Ascending aorta (tissue), 2 donors: ENCODE measurements at regions not wholly inside any gene's neighbourhood (a gene's known extent, or its start where the extent isn't known, plus 50 kb on each side); places are given as distances from the start of the nearest gene placed in this dataset.

Experiments used
- DNase-seq, 2 donors: peaks; one replicate each; pipeline ENCODE4 v3.0.0-alpha.2; 2019; ENCODE audit warnings: low spot score in 2 of 2
- H3K27ac ChIP-seq, 2 donors: fragments of 200-600 bp; sonication (generic); one replicate each; pipeline ENCODE4 v1.5.1; 2016 to 2017; ENCODE audit warnings: mild to moderate bottlenecking in 1 of 2
- H3K27me3 ChIP-seq: fragments of 200-600 bp; sonication (generic); one replicate; pipeline ENCODE4 v1.5.1; 2017
- H3K36me3 ChIP-seq, 2 donors: fragments of 200-600 bp; sonication (generic); one replicate each; pipeline ENCODE4 v1.5.1; 2016
- H3K4me1 ChIP-seq, 2 donors: fragments of 200-600 bp; sonication (generic); one replicate each; pipeline ENCODE4 v1.5.1; 2016 to 2017; ENCODE audit warnings: mild to moderate bottlenecking in 1 of 2
- H3K4me3 ChIP-seq, 2 donors: fragments of 200-600 bp; sonication (generic); one replicate each; pipeline ENCODE4 v1.5.1; 2016 to 2017; ENCODE audit warnings: mild to moderate bottlenecking in 1 of 2
- H3K9me3 ChIP-seq, 2 donors: fragments of 200-600 bp; sonication (generic); one replicate each; pipeline ENCODE4 v1.5.1; 2016
- CTCF ChIP-seq, 3 experiments: fragments of 200-600 bp in 2 of 3; fragments of 450-650 bp in 1 of 3; sonication (generic) in 2 of 3; IDR thresholded peaks; one replicate each; pipeline ENCODE4 v1.5.1; 2016 to 2019; ENCODE audit warnings: antibody characterized with exemption in 3 of 3, mild to moderate bottlenecking in 1 of 3, moderate library complexity in 1 of 3
- intact Hi-C: fragments of 100-400 bp; cut with DNase I; formaldehyde crosslinking; loops from one replicate; pipeline ENCODE4 v1.15.1; 2023

- Histone ChIP-seq H3K4me3 (no peak overlapping the region), H3K4me1 (no peaks in the 10 kb centered on the region), H3K27me3 (no peaks in the 10 kb centered on the region), H3K27ac (no peak overlapping the region), H3K36me3 (no peaks in the 10 kb centered on the region), H3K9me3 (no peaks in the 10 kb centered on the region)
- no peak for DNase-seq
- intact Hi-C loops: no loop called here
- no peak for TF ChIP-seq CTCF (IDR thresholded peaks at IDR 0.05)
These were observed 128.5 kb downstream of the COPS8 start for GRCh38 chr2:237214030-237214675.

DNA sequence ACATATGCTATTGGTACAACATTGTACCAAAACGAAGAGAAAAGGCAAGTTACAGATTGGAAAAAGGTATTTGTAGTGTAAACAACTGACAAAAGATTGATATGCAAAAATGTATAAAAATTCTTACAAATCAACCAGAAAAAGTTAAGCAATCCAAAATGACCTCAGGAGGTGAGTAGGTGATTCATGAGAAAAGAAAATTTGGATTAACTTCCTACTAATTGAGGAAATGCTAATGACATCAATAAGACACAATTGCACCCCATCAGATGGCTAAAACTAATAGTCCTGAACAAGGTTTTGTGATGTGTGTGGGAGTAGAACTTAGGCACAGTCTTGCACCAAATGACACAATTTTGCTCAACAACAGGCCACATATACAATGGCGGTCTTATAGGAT lies 129.3 kb downstream of the COPS8 start:
- intact Hi-C loops: no loop called here
- no peak for TF ChIP-seq CTCF (IDR thresholded peaks at IDR 0.05)

DNA sequence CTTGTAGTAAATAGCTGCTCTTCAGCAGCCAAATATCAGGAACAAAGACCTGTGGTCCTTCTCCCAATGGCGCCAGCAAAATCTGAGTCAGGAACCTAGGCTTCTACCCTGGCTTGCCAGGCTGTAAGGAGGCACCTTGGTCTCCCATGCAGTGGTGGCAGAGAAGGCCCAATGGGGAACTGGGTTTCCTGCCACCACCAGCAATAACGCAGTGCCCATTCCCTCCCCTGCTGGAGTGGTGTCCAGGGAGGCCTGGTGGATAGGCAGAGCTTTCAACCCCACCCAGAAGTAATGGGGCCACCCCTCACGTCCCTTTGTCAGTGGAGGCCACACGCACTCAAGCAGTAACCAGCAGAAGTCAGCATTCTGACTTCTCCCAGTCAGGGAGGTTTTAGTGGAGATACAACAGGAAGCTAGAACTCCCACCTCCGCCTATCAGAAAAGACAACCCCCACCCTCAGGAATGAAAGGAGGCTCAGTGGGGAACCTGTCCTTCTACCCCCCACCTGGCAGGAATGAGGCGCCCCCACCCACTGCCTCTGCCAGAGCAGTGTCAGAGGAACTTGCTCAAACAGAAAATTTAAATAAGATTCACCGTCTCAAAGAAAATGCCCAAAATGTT lies 132.4 kb downstream of the COPS8 start:
- no peak overlapping the region for H3K27ac ChIP-seq
- no peak for TF ChIP-seq CTCF (IDR thresholded peaks at IDR 0.05)
- intact Hi-C loops: no loop called here

More for the DNA sequence above, 129.3 kb downstream of the COPS8 start:
- no peaks in the 10 kb centered on the region for H3K9me3 ChIP-seq
- no peaks in the 10 kb centered on the region for H3K36me3 ChIP-seq
- H3K4me3 ChIP-seq: no peak overlapping the region
- no peaks in the 10 kb centered on the region for H3K4me1 ChIP-seq
- no peak for DNase-seq
- H3K27me3 ChIP-seq: no peaks in the 10 kb centered on the region
- no peak overlapping the region for H3K27ac ChIP-seq

GRCh38 chr2:237218756-237219155 lies 133.1 kb downstream of the COPS8 start:
- Histone ChIP-seq H3K9me3 (no peaks in the 10 kb centered on the region), H3K27ac (no peak overlapping the region), H3K27me3 (no peaks in the 10 kb centered on the region), H3K4me3 (no peak overlapping the region), H3K36me3 (no peaks in the 10 kb centered on the region), H3K4me1 (peaks cover 9 to 11% of the 10 kb centered on the region in 2 donors)
- intact Hi-C loops: no loop called here
- DNase-seq: no peak
- TF ChIP-seq CTCF (IDR thresholded peaks at IDR 0.05): no peak

More for the DNA sequence above, 132.4 kb downstream of the COPS8 start:
- Histone ChIP-seq H3K36me3 (no peaks in the 10 kb centered on the region), H3K9me3 (no peaks in the 10 kb centered on the region), H3K4me1 (peaks cover 6 to 7% of the 10 kb centered on the region in 2 donors), H3K4me3 (no peak overlapping the region), H3K27me3 (no peaks in the 10 kb centered on the region)
- no peak for DNase-seq

DNA sequence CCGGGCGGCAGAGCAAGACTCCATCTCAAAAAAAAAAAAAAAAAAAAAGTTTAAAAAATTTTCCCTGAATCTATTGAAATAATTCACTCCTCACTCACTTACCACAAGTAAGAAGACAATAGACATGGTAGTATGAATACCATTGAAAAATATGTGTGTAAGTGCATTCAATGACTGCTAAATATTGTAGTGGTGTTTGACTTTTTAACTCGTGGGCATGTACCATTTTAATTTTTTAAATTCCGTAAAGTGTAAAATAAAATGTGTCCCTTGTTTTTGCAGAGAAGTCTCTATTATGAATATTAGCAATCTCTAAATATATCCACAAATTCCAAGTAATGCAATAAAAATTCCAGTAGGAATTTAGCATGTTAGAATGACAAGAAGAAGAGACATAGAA lies 134.1 kb downstream of the COPS8 start:
- H3K9me3 ChIP-seq: no peaks in the 10 kb centered on the region

More for the DNA sequence above, 134.1 kb downstream of the COPS8 start:
- no peak for TF ChIP-seq CTCF (IDR thresholded peaks at IDR 0.05)
- Histone ChIP-seq H3K36me3 (no peaks in the 10 kb centered on the region), H3K27ac (no peak overlapping the region), H3K4me1 (peaks cover 13 to 15% of the 10 kb centered on the region in 2 donors), H3K27me3 (no peaks in the 10 kb centered on the region), H3K4me3 (no peak overlapping the region)
- DNase-seq: no peak
- intact Hi-C loops: loop anchor here (5.0 kb wide), 1 partner anchor 72 kb away; no protein-coding TSS in a partner anchor
